ENCODE measurements at regions not wholly inside any gene's neighbourhood (a gene's known extent, or its start where the extent isn't known, plus 50 kb on each side); places are given as distances from the start of the nearest gene placed in this dataset.

- no peak for TF ChIP-seq CTCF (IDR thresholded peaks at IDR 0.05; ENCODE audit: low read length, missing control alignments)
Measured at GRCh38 chr2:85952196-85952734, 63.5 kb upstream of the ST3GAL5 start.

GRCh38 chr2:85951351-85952067, 62.7 kb upstream of the ST3GAL5 start:
- no peak overlapping the region for H3K4me3 ChIP-seq (replicated peaks; ENCODE audit: low read depth, low read length)
- no peak for TF ChIP-seq CTCF (IDR thresholded peaks at IDR 0.05; ENCODE audit: low read length, missing control alignments)
- no peak for DNase-seq (ENCODE audit: low read depth)

More at GRCh38 chr2:85952196-85952734, 63.5 kb upstream of the ST3GAL5 start:
- no peak overlapping the region for H3K4me3 ChIP-seq (replicated peaks; ENCODE audit: low read depth, low read length)
- no peak for DNase-seq (ENCODE audit: low read depth)

- no peak for DNase-seq (ENCODE audit: low read depth)
- no peak overlapping the region for H3K4me3 ChIP-seq (replicated peaks; ENCODE audit: low read depth, low read length)
- no peak for TF ChIP-seq CTCF (IDR thresholded peaks at IDR 0.05; ENCODE audit: low read length, missing control alignments)
Measured at GRCh38 chr2:85950743-85951142, 62.0 kb upstream of the ST3GAL5 start.

- H3K4me3 ChIP-seq (replicated peaks; ENCODE audit: low read depth, low read length) = no peak overlapping the region
- no peak for TF ChIP-seq CTCF (IDR thresholded peaks at IDR 0.05; ENCODE audit: low read length, missing control alignments)
- peak; percentile 46 for DNase-seq (ENCODE audit: low read depth)
Measured at GRCh38 chr2:85949280-85949679, 60.5 kb upstream of the ST3GAL5 start.

- TF ChIP-seq CTCF (IDR thresholded peaks at IDR 0.05; ENCODE audit: low read length, missing control alignments) = no peak
Measured at GRCh38 chr2:85947593-85947992, 58.8 kb upstream of the ST3GAL5 start.

GRCh38 chr2:85945586-85945985, 56.8 kb upstream of the ST3GAL5 start:
- no peak for TF ChIP-seq CTCF (IDR thresholded peaks at IDR 0.05; ENCODE audit: low read length, missing control alignments)
- DNase-seq (ENCODE audit: low read depth) = no peak
- no peak overlapping the region for H3K4me3 ChIP-seq (replicated peaks; ENCODE audit: low read depth, low read length)

More at GRCh38 chr2:85947593-85947992, 58.8 kb upstream of the ST3GAL5 start:
- H3K4me3 ChIP-seq (replicated peaks; ENCODE audit: low read depth, low read length) = no peak overlapping the region
- DNase-seq (ENCODE audit: low read depth) = no peak

GRCh38 chr2:85945172-85945571, 56.4 kb upstream of the ST3GAL5 start:
- TF ChIP-seq CTCF (IDR thresholded peaks at IDR 0.05; ENCODE audit: low read length, missing control alignments) = no peak
- no peak overlapping the region for H3K4me3 ChIP-seq (replicated peaks; ENCODE audit: low read depth, low read length)
- no peak for DNase-seq (ENCODE audit: low read depth)
